HG02763 (cell line): ENCODE measurements at regions not wholly inside any gene's neighbourhood (a gene's known extent, or its start where the extent isn't known, plus 50 kb on each side); places are given as distances from the start of the nearest gene placed in this dataset.

ENCODE experiments used
- ATAC-seq: cut with Tn5 transposase; IDR thresholded peaks from one replicate; pipeline ENCODE4 v1.9.1; 2021; ENCODE audit warnings: mild to moderate bottlenecking, moderate library complexity; ENCODE audit not compliant: unreplicated experiment

GRCh38 chr13:75931116-75931515 is 295.0 kb downstream of the LMO7 start:
- ATAC-seq: no peak

GRCh38 chr13:75929076-75929475 is 292.9 kb downstream of the LMO7 start:
- ATAC-seq: no peak

DNA sequence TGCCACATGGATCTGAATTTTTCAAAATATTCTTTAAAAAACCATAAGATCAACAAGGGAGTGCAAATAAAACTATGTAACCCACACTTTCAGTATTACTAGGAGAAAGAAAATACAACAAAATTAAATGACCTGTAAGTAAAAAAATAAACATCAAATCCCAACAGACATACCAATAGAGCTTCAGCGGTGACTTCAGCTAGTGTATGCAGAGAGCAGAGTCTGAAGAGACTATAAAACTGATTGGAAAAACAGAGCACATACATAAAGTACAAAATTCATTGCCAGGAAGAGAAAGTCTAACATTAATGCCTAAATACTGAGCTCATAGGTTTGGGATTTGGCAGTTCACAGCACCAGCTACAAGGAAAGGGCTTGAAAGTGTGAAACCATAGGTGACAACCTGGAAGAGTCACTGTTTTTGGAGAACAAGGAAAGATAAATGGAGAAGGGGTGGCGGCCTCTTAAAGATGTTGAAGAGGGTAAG is 291.1 kb downstream of the LMO7 start:
- no peak for ATAC-seq

DNA sequence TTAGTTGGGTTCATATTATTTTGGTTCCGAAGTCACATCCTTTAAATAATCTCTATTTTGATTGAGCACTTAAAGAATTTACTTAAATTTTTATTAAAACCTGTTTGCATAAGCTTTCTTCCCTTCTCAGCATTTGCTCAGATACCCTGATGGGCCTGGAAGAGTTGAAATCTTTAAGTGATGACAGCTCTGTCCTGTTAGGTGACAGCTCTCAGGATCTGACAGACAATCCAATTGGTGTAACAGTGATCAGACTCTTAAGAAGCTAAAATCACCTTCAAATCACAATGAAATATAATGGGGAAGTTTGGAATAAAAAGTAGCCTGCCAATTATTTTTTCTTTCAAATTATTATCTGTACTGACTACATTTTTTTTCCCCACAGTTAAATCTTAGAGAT is 284.4 kb downstream of the LMO7 start:
- ATAC-seq: no peak

GRCh38 chr13:75919660-75920199 is 283.6 kb downstream of the LMO7 start:
- no peak for ATAC-seq

DNA sequence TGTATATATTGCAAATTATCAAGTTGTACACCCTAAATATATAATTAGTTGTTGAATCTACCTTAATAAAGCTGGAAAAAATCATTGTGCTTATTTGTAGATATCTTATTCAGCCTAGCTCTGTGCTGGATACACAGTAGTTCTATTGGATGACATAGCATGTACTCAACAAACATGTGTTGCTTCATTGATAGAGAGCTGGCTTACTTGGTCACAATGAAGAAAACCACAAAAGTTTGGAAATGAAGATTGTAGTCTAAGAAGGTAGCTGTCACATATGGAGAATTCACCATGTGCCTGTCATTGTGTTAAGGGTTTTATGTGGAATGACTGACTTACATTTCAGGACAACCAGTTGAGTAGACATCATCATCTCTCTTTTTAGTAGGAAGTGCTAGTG is 278.9 kb downstream of the LMO7 start:
- ATAC-seq: no peak

DNA sequence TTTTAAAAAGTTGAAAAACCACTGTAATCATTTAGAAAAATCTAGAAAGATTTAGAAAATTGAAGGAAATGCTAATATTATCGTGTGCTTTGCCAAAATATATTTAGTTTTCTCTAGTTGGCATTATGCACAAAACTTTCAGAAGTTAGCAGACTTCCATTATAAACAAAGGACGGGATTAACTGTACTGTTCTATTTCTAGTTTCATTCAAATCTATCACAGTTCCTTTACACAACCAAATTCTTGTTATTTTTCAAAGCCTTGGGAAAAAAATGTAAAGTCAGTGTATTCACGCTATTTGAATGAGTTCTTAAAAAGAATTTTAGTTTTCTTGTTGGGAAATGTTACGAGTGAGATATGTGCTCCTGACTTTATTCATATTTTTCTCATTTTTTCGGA is 277.8 kb downstream of the LMO7 start:
- no peak for ATAC-seq

DNA sequence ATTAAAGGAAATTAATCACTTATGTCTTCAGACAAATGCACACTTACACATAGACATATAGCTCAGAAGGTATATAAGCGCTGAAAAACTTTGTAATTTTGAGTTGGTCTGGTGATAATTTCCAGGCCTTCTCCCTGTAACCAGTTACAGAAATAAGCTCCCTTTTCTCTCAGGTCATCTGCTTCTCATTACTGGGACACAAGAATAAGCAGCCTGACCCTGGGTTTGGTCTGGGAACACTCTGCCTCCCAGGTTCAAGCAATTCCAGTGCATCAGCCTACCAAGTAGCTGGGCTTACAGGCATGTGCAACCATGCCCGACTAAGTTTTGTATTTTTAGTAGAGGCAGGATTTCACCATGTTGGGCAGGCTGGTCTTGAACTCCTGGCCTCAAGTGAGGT is 274.5 kb downstream of the LMO7 start:
- ATAC-seq: no peak
